H1 (cell line): ENCODE measurements at regions not wholly inside any gene's neighbourhood (a gene's known extent, or its start where the extent isn't known, plus 50 kb on each side); places are given as distances from the start of the nearest gene placed in this dataset.

Experiments used
- CTCF ChIA-PET: fragments of 300-600 bp; sonication (Branson Sonifier 250); formaldehyde crosslinking; loops from one replicate; lab custom pipeline; 2021; ENCODE audit not compliant: partially characterized antibody; lab: Charles Lee
- POLR2A ChIA-PET: fragments of 300-600 bp; sonication (Branson Sonifier 250); formaldehyde crosslinking; loops from one replicate; lab custom pipeline; 2021; ENCODE audit warnings: inconsistent platforms; ENCODE audit not compliant: partially characterized antibody; lab: Charles Lee
- DNase-seq, 2 experiments: peaks; one replicate each; pipeline versions ENCODE4 v3.0.0 to v3.0.0-alpha.2; 2010 to 2022; ENCODE audit warnings: low spot score in 2 of 2, low read depth in 1 of 2, mixed read lengths in 1 of 2
- FAIRE-seq: peaks from 2 replicates; lab custom pipeline; 2011; peaks lifted over from hg19 to GRCh38; lab: Jason Lieb, UNC
- H2AFZ ChIP-seq: 2 replicates; pipeline ENCODE4 v1.8.1; 2012; ENCODE audit warnings: low read length, inconsistent platforms
- H2AK5ac ChIP-seq: 2 replicates; pipeline ENCODE4 v1.6.1; 2013; ENCODE audit warnings: low read depth, low read length
- H2BK120ac ChIP-seq: replicated peaks from 2 replicates; pipeline ENCODE3; 2013; ENCODE audit warnings: low read depth, low read length, inconsistent platforms
- H2BK12ac ChIP-seq: 2 replicates; pipeline ENCODE4 v1.6.1; 2013; ENCODE audit warnings: low read depth, low read length
- H2BK15ac ChIP-seq: 2 replicates; pipeline ENCODE4 v1.6.1; 2013; ENCODE audit warnings: low read length
- H2BK20ac ChIP-seq: 2 replicates; pipeline ENCODE4 v1.6.1; 2013; ENCODE audit warnings: low read length
- H2BK5ac ChIP-seq: 2 replicates; pipeline ENCODE4 v1.6.1; 2013; ENCODE audit warnings: low read depth, low read length
- H3K14ac ChIP-seq: 2 replicates; pipeline ENCODE4 v1.6.1; 2013; ENCODE audit warnings: inconsistent platforms; ENCODE audit not compliant: insufficient read length
- H3K18ac ChIP-seq: 2 replicates; pipeline ENCODE4 v1.6.1; 2013; ENCODE audit warnings: low read length; ENCODE audit errors: extremely low read depth
- H3K23ac ChIP-seq: 2 replicates; pipeline ENCODE4 v1.6.1; 2013; ENCODE audit warnings: inconsistent platforms; ENCODE audit not compliant: insufficient read length
- H3K23me2 ChIP-seq: 2 replicates; pipeline ENCODE4 v1.6.1; 2013; ENCODE audit warnings: low read depth, low read length
- H3K27ac ChIP-seq: 2 replicates; pipeline ENCODE4 v1.6.1; 2011; ENCODE audit warnings: low read depth, low read length, inconsistent platforms
- H3K27me3 ChIP-seq, 4 experiments: replicated peaks in 1 of 4; 1 replicate in 1 of 4; 2 replicates in 3 of 4; pipeline versions ENCODE4 v1.6.1 to v1.8.1; 2011 to 2013; ENCODE audit warnings: low read length in 3 of 4, mild to moderate bottlenecking in 3 of 4, inconsistent platforms in 2 of 4, mixed read lengths in 2 of 4, moderate library complexity in 1 of 4; ENCODE audit not compliant: control insufficient read depth in 3 of 4, insufficient read depth in 3 of 4; ENCODE audit errors: extremely low read depth in 1 of 4
- H3K36me3 ChIP-seq, 4 experiments: 2 replicates each; pipeline versions ENCODE4 v1.6.1 to v1.8.1; 2011 to 2013; ENCODE audit warnings: mild to moderate bottlenecking in 4 of 4, low read length in 3 of 4, moderate library complexity in 2 of 4, control low read depth in 1 of 4, inconsistent platforms in 1 of 4; ENCODE audit not compliant: insufficient read depth in 4 of 4, control insufficient read depth in 2 of 4
- H3K4ac ChIP-seq: replicated peaks from 2 replicates; pipeline ENCODE3; 2013; ENCODE audit warnings: low read length, low read depth, mixed read lengths, inconsistent platforms; ENCODE audit not compliant: insufficient read length
- H3K4me1 ChIP-seq, 4 experiments: replicated peaks in 1 of 4; 1 replicate in 1 of 4; 2 replicates in 3 of 4; pipeline versions ENCODE4 v1.6.1 to v1.8.1; 2011 to 2013; ENCODE audit warnings: low read length in 3 of 4, inconsistent platforms in 2 of 4, mixed read lengths in 1 of 4; ENCODE audit not compliant: insufficient read depth in 4 of 4, control insufficient read depth in 3 of 4
- H3K4me2 ChIP-seq, 2 experiments: 2 replicates each; pipeline versions ENCODE4 v1.6.1 to v1.8.1; 2011 to 2013; ENCODE audit warnings: low read depth in 2 of 2, low read length in 2 of 2, control low read depth in 1 of 2, inconsistent platforms in 1 of 2, mild to moderate bottlenecking in 1 of 2; ENCODE audit not compliant: insufficient read depth in 1 of 2
- H3K4me3 ChIP-seq, 4 experiments: fragments of 200-600, 300-600 bp in 1 of 4; sonication (generic), shearing (Covaris generic), sonication (Bioruptor Twin) in 1 of 4; 2 replicates each; pipeline versions ENCODE4 v1.5.1 to v1.8.1; 2011 to 2016; ENCODE audit warnings: low read length in 4 of 4, low read depth in 3 of 4, control low read depth in 2 of 4, inconsistent platforms in 2 of 4, mild to moderate bottlenecking in 2 of 4, mixed read lengths in 1 of 4, moderate library complexity in 1 of 4; ENCODE audit not compliant: insufficient read depth in 2 of 4; ENCODE audit errors: extremely low read depth in 1 of 4
- H3K56ac ChIP-seq: replicated peaks from 2 replicates; pipeline ENCODE3; 2013; ENCODE audit warnings: low read depth, mild to moderate bottlenecking, mixed read lengths, low read length, inconsistent platforms; ENCODE audit not compliant: insufficient read length
- H3K79me1 ChIP-seq: 2 replicates; pipeline ENCODE4 v1.6.1; 2013; ENCODE audit warnings: low read depth, low read length, control low read depth
- H3K79me2 ChIP-seq, 2 experiments: 2 replicates each; pipeline versions ENCODE4 v1.6.1 to v1.8.1; 2012 to 2013; ENCODE audit warnings: low read length in 2 of 2, mild to moderate bottlenecking in 2 of 2, inconsistent platforms in 1 of 2; ENCODE audit not compliant: insufficient read depth in 2 of 2, control insufficient read depth in 1 of 2
- H3K9ac ChIP-seq, 4 experiments: replicated peaks in 1 of 4; 1 replicate in 1 of 4; 2 replicates in 3 of 4; pipeline versions ENCODE4 v1.6.1 to v1.8.1; 2011 to 2013; ENCODE audit warnings: low read depth in 3 of 4, low read length in 3 of 4, control low read depth in 2 of 4, mild to moderate bottlenecking in 2 of 4, moderate library complexity in 2 of 4, inconsistent platforms in 1 of 4; ENCODE audit errors: extremely low read depth in 1 of 4
- H3K9me3 ChIP-seq, 2 experiments: 2 replicates each; pipeline versions ENCODE4 v1.6.1 to v1.8.1; 2012 to 2013; ENCODE audit warnings: mild to moderate bottlenecking in 2 of 2, moderate library complexity in 2 of 2, control low read depth in 1 of 2, inconsistent platforms in 1 of 2, low read depth in 1 of 2, low read length in 1 of 2, mixed read lengths in 1 of 2; ENCODE audit not compliant: insufficient read depth in 2 of 2
- H4K20me1 ChIP-seq, 2 experiments: replicated peaks in 1 of 2; 2 replicates each; pipeline versions ENCODE3 to v1.8.1; 2011 to 2013; ENCODE audit warnings: inconsistent platforms in 2 of 2, low read length in 2 of 2, mild to moderate bottlenecking in 1 of 2; ENCODE audit not compliant: insufficient read depth in 2 of 2, control insufficient read depth in 1 of 2
- H4K5ac ChIP-seq: 2 replicates; pipeline ENCODE4 v1.6.1; 2013; ENCODE audit warnings: low read length, low read depth, mixed read lengths, inconsistent platforms; ENCODE audit not compliant: insufficient read length
- H4K8ac ChIP-seq: 2 replicates; pipeline ENCODE4 v1.8.0; 2013; ENCODE audit warnings: mild to moderate bottlenecking, moderate library complexity, low read length, inconsistent platforms; ENCODE audit not compliant: insufficient read depth; ENCODE audit errors: extremely low read depth
- H4K91ac ChIP-seq: replicated peaks from 2 replicates; pipeline ENCODE3; 2013; ENCODE audit warnings: low read length, mixed read lengths, inconsistent platforms; ENCODE audit not compliant: insufficient read length
- ASH2L ChIP-seq: fragments of 200-600, 300-600 bp; sonication (generic); IDR thresholded peaks from one replicate; pipeline ENCODE4 v1.7.1; 2017; ENCODE audit warnings: low read length
- CBX5 ChIP-seq: fragments of 300-800, 300-1000 bp; sonication (generic); IDR thresholded peaks from 2 replicates; pipeline ENCODE4 v1.7.1; 2016; ENCODE audit warnings: antibody characterized with exemption, low read length, low read depth
- CBX8 ChIP-seq: fragments of 300-800, 300-1000 bp; sonication (generic); IDR thresholded peaks from 2 replicates; pipeline ENCODE4 v1.7.1; 2016; ENCODE audit warnings: low read depth, low read length, borderline replicate concordance
- CHD1 ChIP-seq: IDR thresholded peaks from 2 replicates; pipeline ENCODE4 v1.6.1; 2012; ENCODE audit warnings: low read depth, low read length, improper control_type of control experiment
- EZH2 ChIP-seq: fragments of 200-600 bp; sonication (generic); IDR thresholded peaks from 2 replicates; pipeline ENCODE4 v1.7.1; 2012; ENCODE audit warnings: low read depth, mild to moderate bottlenecking, moderate library complexity, low read length, inconsistent platforms; ENCODE audit not compliant: severe bottlenecking
- JUND ChIP-seq: IDR thresholded peaks from 2 replicates; pipeline ENCODE4 v1.6.1; 2011; ENCODE audit warnings: mild to moderate bottlenecking, improper control_type of control experiment, low read length
- KDM5A ChIP-seq: fragments of 200-600 bp; IDR thresholded peaks from 2 replicates; pipeline ENCODE4 v1.7.1; 2012; ENCODE audit warnings: mild to moderate bottlenecking, low read length, inconsistent platforms, mixed read lengths
- RNF2 ChIP-seq: fragments of 200-900, 300-1000 bp; sonication (generic); IDR thresholded peaks from 2 replicates; pipeline ENCODE4 v1.7.1; 2016; ENCODE audit warnings: borderline replicate concordance, low read depth, mild to moderate bottlenecking, antibody characterized with exemption, low read length; ENCODE audit not compliant: poor library complexity, severe bottlenecking; ENCODE audit errors: missing control alignments
- SRF ChIP-seq: IDR thresholded peaks from 2 replicates; pipeline ENCODE4 v1.6.1; 2011; ENCODE audit warnings: mild to moderate bottlenecking, low read depth, low read length, moderate library complexity
- TBP ChIP-seq: IDR thresholded peaks from 2 replicates; pipeline ENCODE4 v1.6.1; 2011; ENCODE audit warnings: low read depth, low read length, improper control_type of control experiment
- WGBS, 2 experiments: shearing (Covaris generic) in 1 of 2; methylation state at CpG; one replicate each; pipeline versions ENCODE4 v1.1.6 to v1.1.7; 2013 to 2015; ENCODE audit warnings: low lambda C conversion rate in 2 of 2, mixed read lengths in 2 of 2, inconsistent platforms in 1 of 2, low coverage in 1 of 2, missing lambda C conversion rate in 1 of 2; ENCODE audit not compliant: insufficient replicate concordance in 2 of 2, insufficient coverage in 1 of 2, insufficient read length in 1 of 2; ENCODE audit errors: extremely low coverage in 1 of 2, missing lambda C conversion rate in 1 of 2; 5-methylcytosine and 5-hydroxymethylcytosine counted together
- TF ChIP-seq, protein P1 (sequence below): IDR thresholded peaks from 2 replicates; pipeline ENCODE4 v1.6.1; 2011; ENCODE audit warnings: low read length, improper control_type of control experiment
- TF ChIP-seq, protein P2 (sequence below): IDR thresholded peaks from 2 replicates; pipeline ENCODE4 v1.6.1; 2012; ENCODE audit warnings: low read length, inconsistent platforms

DNA sequence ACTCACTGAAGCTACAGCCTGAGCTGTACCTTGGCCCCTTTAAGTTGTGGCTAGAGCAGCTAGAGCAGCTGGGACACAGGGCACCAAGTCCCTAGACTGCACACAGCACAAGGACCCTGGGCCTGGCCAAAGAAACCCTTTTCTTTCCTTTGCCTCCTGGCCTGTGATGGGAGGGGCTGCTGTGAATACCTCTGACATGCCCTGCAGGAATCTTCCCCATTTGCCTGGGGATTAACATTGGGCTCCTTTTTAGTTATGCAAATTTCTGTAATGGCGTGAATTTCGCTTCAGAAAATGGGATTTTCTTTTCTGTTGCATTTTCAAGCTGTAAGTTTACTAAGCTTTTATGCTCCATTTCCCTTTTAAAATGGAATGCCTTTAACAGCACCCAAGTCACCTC lies 611.2 kb upstream of the ARPP21 start:
- no peak overlapping the region for H3K23ac ChIP-seq
- H2BK120ac ChIP-seq, result no peak overlapping the region
- H2BK12ac ChIP-seq, result no peak overlapping the region
- no peaks in the 10 kb centered on the region for H3K27me3 ChIP-seq
- POLR2A ChIA-PET, result no interaction called here
- H2BK20ac ChIP-seq, result no peak overlapping the region
- H4K8ac ChIP-seq, result no peak overlapping the region
- no peak overlapping the region for H3K4ac ChIP-seq
- H3K79me2 ChIP-seq, result no peaks in the 10 kb centered on the region
- no peaks in the 10 kb centered on the region for H3K79me1 ChIP-seq
- no peak overlapping the region for H4K5ac ChIP-seq
- no peaks in the 10 kb centered on the region for H4K20me1 ChIP-seq
- no peak overlapping the region for H2BK15ac ChIP-seq
- H3K4me1 ChIP-seq, result no peaks in the 10 kb centered on the region
- H3K27ac ChIP-seq, result no peak overlapping the region
- H3K23me2 ChIP-seq, result no peaks in the 10 kb centered on the region
- H2BK5ac ChIP-seq, result no peak overlapping the region
- no peaks in the 10 kb centered on the region for H3K36me3 ChIP-seq
- FAIRE-seq, result no peak
- no peak overlapping the region for H3K9ac ChIP-seq
- DNase-seq, result no peak
- H2AK5ac ChIP-seq, result no peak overlapping the region
- H3K9me3 ChIP-seq, result peaks cover 24 to 31% of the 10 kb centered on the region in 2 experiments
- no peak overlapping the region for H3K18ac ChIP-seq
- no peak overlapping the region for H2AFZ ChIP-seq
- no peak overlapping the region for H3K4me2 ChIP-seq
- H3K14ac ChIP-seq, result no peak overlapping the region
- CTCF ChIA-PET, result no interaction called here
- H3K56ac ChIP-seq, result no peak overlapping the region
- 89% methylated on average over 2 of the region's 2 CpGs; no CpG with 5 or more reads in 1 of the 2 experiments for WGBS, 2 experiments
- no peak overlapping the region for H4K91ac ChIP-seq
- H3K4me3 ChIP-seq, result no peak overlapping the region
- TF ChIP-seq CBX8 (no peak), KDM5A (no peak), CBX5 (no peak), SRF (no peak), CHD1 (no peak), EZH2 (no peak), TBP (no peak), ASH2L (no peak), JUND (no peak), RNF2 (no peak)
- TF ChIP-seq, protein P1, sequence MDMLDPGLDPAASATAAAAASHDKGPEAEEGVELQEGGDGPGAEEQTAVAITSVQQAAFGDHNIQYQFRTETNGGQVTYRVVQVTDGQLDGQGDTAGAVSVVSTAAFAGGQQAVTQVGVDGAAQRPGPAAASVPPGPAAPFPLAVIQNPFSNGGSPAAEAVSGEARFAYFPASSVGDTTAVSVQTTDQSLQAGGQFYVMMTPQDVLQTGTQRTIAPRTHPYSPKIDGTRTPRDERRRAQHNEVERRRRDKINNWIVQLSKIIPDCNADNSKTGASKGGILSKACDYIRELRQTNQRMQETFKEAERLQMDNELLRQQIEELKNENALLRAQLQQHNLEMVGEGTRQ, result no peak
- TF ChIP-seq, protein P2, sequence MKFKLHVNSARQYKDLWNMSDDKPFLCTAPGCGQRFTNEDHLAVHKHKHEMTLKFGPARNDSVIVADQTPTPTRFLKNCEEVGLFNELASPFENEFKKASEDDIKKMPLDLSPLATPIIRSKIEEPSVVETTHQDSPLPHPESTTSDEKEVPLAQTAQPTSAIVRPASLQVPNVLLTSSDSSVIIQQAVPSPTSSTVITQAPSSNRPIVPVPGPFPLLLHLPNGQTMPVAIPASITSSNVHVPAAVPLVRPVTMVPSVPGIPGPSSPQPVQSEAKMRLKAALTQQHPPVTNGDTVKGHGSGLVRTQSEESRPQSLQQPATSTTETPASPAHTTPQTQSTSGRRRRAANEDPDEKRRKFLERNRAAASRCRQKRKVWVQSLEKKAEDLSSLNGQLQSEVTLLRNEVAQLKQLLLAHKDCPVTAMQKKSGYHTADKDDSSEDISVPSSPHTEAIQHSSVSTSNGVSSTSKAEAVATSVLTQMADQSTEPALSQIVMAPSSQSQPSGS, result no peak
